ENCODE measurements at regions not wholly inside any gene's neighbourhood (a gene's known extent, or its start where the extent isn't known, plus 50 kb on each side); places are given as distances from the start of the nearest gene placed in this dataset.

GRCh38 chr18:38552732-38553321 lies 987.2 kb upstream of the CELF4 start:
- Histone ChIP-seq H3K4me2 (no peak overlapping the region), H3K27me3 (ENCODE audit: insufficient read depth, low read depth) (no peaks in the 10 kb centered on the region), H3K4me3 (IDR thresholded peaks at IDR 0.05; ENCODE audit: insufficient read depth, low read depth, low read length) (no peak overlapping the region), H3K36me3 (ENCODE audit: insufficient read depth) (no peaks in the 10 kb centered on the region), H2AFZ (ENCODE audit: low read depth) (no peak overlapping the region), H3K4me1 (ENCODE audit: low read depth, poor library complexity, severe bottlenecking) (no peaks in the 10 kb centered on the region), H3K9ac (no peak overlapping the region), H3K79me2 (ENCODE audit: insufficient read depth, low read depth) (no peaks in the 10 kb centered on the region), H4K20me1 (ENCODE audit: insufficient read depth) (no peaks in the 10 kb centered on the region), H3K27ac (no peak overlapping the region)
- TF ChIP-seq CTCF (conservative IDR thresholded peaks at IDR 0.05; ENCODE audit: low read depth, low read length): no peak

GRCh38 chr18:38551881-38552280 lies 986.3 kb upstream of the CELF4 start:
- Histone ChIP-seq H3K27ac (no peak overlapping the region), H2AFZ (ENCODE audit: low read depth) (no peak overlapping the region), H3K36me3 (ENCODE audit: insufficient read depth) (no peaks in the 10 kb centered on the region), H4K20me1 (ENCODE audit: insufficient read depth) (no peaks in the 10 kb centered on the region), H3K4me1 (ENCODE audit: low read depth, poor library complexity, severe bottlenecking) (no peaks in the 10 kb centered on the region), H3K4me3 (IDR thresholded peaks at IDR 0.05; ENCODE audit: insufficient read depth, low read depth, low read length) (no peak overlapping the region), H3K4me2 (no peak overlapping the region), H3K79me2 (ENCODE audit: insufficient read depth, low read depth) (no peaks in the 10 kb centered on the region), H3K9ac (no peak overlapping the region), H3K27me3 (ENCODE audit: insufficient read depth, low read depth) (no peaks in the 10 kb centered on the region)
- no peak for TF ChIP-seq CTCF (conservative IDR thresholded peaks at IDR 0.05; ENCODE audit: low read depth, low read length)

GRCh38 chr18:38545071-38545470 lies 979.5 kb upstream of the CELF4 start:
- H3K27ac ChIP-seq: no peak overlapping the region
- H3K4me2 ChIP-seq: no peak overlapping the region
- no peaks in the 10 kb centered on the region for H3K36me3 ChIP-seq (ENCODE audit: insufficient read depth)
- H3K4me1 ChIP-seq (ENCODE audit: low read depth, poor library complexity, severe bottlenecking): no peaks in the 10 kb centered on the region
- no peaks in the 10 kb centered on the region for H4K20me1 ChIP-seq (ENCODE audit: insufficient read depth)
- H3K27me3 ChIP-seq (ENCODE audit: insufficient read depth, low read depth): no peaks in the 10 kb centered on the region
- no peak overlapping the region for H3K4me3 ChIP-seq (IDR thresholded peaks at IDR 0.05; ENCODE audit: insufficient read depth, low read depth, low read length)
- no peaks in the 10 kb centered on the region for H3K79me2 ChIP-seq (ENCODE audit: insufficient read depth, low read depth)
- TF ChIP-seq CTCF (conservative IDR thresholded peaks at IDR 0.05; ENCODE audit: low read depth, low read length): peak; percentile 41; the same call in 1 of the 2 replicates
- H3K9ac ChIP-seq: no peak overlapping the region
- H2AFZ ChIP-seq (ENCODE audit: low read depth): no peak overlapping the region

GRCh38 chr18:38539856-38540255 lies 974.3 kb upstream of the CELF4 start:
- Histone ChIP-seq H3K36me3 (ENCODE audit: insufficient read depth) (no peaks in the 10 kb centered on the region), H2AFZ (ENCODE audit: low read depth) (no peak overlapping the region), H3K27ac (no peak overlapping the region), H3K27me3 (ENCODE audit: insufficient read depth, low read depth) (no peaks in the 10 kb centered on the region), H3K79me2 (ENCODE audit: insufficient read depth, low read depth) (no peaks in the 10 kb centered on the region), H3K4me3 (IDR thresholded peaks at IDR 0.05; ENCODE audit: insufficient read depth, low read depth, low read length) (no peak overlapping the region), H4K20me1 (ENCODE audit: insufficient read depth) (no peaks in the 10 kb centered on the region), H3K4me1 (ENCODE audit: low read depth, poor library complexity, severe bottlenecking) (no peaks in the 10 kb centered on the region), H3K9ac (no peak overlapping the region), H3K4me2 (no peak overlapping the region)
- no peak for TF ChIP-seq CTCF (conservative IDR thresholded peaks at IDR 0.05; ENCODE audit: low read depth, low read length)
